ENCODE measurements at regions not wholly inside any gene's neighbourhood (a gene's known extent, or its start where the extent isn't known, plus 50 kb on each side); places are given as distances from the start of the nearest gene placed in this dataset.

- no peak for TF ChIP-seq ELF4 (IDR thresholded peaks at IDR 0.05)
- no peak for TF ChIP-seq BHLHE40 (IDR thresholded peaks at IDR 0.05; ENCODE audit: borderline replicate concordance)
- TF ChIP-seq SP1 (IDR thresholded peaks at IDR 0.05) = no peak
- no peak for TF ChIP-seq TARDBP (IDR thresholded peaks at IDR 0.05)
- TF ChIP-seq FOXM1 (IDR thresholded peaks at IDR 0.05; ENCODE audit: borderline replicate concordance) = no peak
Measured at GRCh38 chr18:6476190-6476589, 61.5 kb upstream of the L3MBTL4 start.

All from HEK293T (cell line).